ENCODE measurements at regions not wholly inside any gene's neighbourhood (a gene's known extent, or its start where the extent isn't known, plus 50 kb on each side); places are given as distances from the start of the nearest gene placed in this dataset.

DNA sequence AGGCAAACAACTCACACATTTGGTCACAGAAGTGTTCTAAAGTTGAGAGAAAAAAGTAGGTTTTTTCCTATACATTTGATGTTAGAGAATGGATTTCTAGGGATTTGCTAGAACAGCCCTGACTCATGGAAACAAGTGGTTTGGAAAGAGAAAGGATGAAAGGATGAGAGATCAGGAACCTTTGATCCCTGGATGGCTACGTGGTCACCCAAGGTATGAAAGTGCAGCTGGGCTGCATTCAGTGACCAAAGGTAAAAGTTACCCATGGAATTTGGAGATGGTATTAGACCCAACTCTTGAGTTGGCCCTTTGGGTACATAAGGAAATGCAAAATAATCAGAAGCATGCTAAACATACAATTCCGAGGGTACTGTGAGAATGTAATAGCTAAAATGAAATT lies 61.3 kb upstream of the SPIN1 start:
- DNase-seq, result no peak

DNA sequence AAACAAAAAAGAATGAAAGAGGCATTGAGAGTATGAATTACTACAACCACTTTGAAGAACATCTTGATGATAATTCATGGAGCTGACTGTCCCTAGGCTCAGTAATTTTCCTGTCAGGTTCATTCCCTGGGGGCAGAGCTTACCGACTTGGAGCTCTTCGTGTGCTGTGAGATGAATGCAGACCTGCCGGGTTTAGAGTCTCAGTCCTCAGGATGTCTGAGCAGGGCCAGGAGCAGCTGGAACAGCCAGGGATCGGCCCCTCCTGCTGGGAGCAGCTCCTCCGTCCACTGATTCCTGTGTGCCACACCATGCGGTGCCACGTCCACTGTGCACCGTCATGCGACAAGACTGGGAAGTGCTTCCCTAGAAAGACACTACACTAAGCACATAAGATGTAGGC lies 62.2 kb upstream of the SPIN1 start:
- no peak for DNase-seq

DNA sequence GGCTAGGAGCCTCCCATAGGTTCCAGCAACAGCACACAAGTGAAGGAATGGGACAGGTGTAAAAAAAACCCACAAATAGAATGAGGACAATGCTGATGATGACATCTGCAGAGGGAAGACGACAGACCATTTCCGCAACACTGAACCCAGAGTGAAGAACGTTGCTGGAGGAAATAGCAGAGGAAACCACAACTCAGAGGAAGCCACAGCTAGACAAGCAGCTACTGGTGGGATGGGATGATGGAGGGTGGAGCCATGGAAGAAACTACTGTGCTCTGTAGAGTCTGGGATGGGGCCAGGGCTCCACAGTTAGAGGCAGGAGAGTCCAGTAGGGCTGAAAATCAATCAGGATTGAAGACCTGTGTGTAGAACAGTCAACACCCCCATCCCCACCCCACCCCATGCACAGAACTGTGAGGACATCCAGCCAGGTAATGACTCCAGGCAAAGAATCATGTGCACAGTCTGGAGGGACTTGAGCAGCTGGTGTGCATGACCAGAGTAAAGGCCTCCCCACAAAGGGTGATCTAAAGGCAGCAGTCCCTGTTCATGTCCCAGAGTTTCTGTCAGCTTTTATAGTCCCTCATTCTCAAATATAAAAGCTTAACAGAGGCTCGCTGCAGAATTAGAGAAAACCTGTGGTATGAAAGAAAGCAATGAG lies 65.2 kb upstream of the SPIN1 start:
- DNase-seq, result peak; percentile 10

DNA sequence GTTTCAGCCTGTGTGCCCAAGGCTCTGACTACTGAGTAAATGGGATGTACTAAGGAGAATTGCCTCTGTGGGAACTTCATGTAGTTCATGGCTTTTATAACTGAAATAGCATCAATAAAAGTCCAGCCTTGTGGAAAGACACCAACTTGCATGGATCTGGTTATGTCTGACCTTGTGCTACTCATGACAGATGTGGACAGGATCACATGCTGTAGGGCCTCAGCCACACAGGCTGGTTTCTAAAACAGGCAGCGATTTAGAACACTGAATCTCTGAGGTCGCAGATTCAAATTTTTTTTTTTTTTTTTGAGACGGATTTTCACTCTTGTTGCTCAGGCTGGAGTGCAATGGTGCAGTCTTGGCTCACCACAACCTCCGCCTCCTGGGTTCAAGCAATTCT lies 66.5 kb upstream of the SPIN1 start:
- no peak for DNase-seq

DNA sequence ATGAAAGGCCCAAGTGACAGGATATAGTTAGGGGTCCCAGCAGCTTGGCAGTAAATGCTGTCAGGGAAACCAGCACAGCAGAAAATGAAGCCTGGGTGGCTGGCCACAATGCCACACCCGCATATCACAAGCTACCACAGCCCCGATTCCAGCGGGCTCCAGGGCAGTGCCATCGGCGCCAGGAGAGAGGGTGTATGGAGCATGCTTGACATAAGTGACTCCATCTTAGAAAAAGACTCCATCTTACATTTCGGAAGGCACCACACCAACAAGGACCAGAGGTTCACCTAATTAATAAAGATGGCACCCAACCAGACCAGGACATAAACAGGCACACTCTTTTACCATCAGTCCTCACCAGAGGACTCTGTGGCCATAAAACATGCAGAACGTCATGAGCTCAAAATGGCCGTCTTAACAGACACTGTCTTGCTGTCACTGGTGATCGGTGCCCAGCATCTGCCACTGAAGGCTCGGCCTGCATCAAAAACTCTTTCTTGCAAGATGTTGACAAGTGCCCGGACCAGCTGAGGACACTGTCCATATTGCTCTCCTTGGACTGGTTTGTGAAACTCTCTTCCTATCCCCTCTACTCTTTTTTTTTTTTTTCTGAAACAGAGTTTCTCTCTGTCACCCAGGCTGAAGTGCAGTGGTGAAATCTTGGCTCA lies 67.4 kb upstream of the SPIN1 start:
- DNase-seq, result no peak

DNA sequence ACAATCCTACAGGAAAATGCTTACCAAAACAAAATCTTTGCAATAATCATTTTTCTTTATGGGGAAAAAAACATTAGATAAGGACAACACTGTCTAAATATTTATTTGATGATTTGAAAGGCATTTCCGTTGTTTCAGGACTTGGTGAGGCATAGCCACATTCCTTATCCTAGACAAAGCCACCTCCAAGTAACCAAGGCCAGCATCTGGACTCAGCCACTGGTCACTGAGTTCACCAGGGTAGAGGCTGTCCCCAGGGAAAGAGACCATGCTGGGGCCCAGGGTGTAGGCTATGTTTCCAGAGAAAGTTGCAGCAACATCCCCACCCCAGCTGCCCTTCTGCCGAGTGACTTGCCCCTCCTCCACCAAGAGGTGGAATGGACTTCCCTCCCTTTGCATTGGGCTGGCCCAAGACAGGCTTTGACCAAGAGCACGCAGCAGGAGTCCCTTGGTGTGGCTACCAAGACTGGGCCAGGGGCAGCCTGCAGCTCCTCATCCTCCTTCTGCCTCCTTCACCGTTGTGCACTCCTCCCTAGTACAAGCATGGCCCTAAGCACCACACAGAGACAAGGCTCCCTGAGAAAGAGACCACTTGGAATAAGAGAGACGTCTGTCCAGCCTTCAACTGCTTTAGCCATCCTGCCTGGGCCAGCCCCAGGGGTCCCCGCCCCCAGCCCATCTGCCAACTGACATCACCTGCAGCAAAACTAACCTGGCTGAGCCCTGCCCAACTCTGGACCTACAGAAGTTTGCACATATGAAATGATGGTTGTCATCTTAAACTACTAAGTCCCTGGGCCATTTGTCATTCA lies 68.1 kb upstream of the SPIN1 start:
- no peak for DNase-seq

DNA sequence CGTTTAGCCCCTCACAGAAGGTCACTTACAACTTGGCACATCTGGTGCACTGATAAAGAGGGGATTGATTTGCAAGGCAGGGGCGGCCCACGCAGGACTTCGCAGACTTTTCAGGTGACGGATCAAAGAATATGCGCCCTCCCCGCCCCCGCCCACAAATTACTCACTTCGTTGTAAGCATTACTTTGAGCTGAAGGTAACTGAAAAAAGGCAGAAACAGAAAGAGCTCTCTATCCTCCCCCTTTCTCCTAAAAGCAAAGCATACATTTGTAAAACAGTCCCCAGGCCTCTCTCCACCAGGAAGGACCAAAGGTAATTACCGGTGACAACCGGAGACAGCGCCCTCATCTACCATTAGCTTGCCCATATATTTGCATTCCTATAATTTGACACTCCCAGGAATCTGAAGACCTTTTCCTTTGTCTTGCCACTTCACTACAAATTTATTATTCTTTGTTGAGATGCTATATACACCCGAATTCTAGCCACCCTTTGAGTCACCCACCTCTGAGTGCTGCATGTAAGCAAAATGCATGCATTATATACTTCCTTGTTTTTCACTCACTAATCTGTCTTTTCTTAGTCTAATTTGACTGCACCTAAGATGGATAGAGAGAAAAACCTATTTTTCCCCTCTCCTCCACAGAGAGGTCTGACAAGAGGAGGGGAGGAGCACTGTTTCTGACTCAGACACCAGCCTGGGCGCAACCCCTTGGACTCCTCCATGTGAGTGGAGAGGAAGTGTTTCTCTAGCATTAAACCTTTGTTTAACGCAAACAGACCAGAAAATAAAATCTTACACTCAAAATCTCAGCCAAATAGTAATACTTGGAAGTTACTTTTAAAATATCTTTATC lies 74.7 kb upstream of the SPIN1 start:
- DNase-seq, result no peak

DNA sequence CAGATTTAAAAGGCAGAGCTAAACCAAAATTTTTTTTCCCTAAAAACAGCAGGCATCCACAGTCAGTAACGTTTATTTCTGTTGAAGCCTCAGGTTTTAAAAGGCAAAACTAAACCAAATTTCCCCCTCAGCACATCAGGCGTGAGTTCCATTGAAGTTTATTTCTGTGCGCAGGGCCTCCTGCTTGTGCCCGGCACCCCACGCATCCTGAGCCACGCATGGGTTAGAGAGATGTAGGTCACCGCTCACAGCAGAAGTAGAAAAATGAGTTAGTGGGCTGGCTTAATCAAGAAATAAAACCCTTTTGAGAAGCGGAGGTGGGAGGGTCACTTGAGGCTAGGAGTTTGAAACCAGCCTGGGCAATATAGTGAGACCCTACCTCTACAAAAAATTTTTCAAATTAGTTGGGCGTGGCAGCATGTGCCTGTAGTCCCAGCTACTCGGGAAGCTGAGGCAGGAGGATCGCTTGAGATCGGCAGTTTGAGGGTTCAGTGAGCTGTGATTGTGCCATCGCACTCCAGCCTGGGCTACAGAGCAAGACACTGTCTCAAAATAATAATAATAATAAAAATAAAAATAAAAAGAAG lies 75.6 kb upstream of the SPIN1 start:
- no peak for DNase-seq

DNA sequence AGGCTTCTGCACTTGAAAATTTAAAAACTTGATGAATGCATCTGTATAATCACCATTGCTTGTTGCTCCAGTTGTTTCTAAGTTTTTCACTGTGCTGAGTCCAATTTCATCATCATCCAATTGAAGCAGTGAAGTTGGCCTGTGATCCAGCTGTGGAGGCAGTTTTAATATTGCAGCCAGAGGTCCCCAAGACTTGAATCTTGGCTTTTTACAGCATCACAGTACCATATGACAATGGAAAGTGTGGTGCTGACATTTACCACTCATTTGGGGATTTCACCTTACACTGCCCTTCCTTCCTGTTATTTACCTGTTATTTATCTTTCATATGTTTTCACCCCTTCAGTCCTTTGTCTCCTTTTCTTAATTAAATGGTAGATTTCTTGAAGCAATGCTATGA lies 76.2 kb upstream of the SPIN1 start:
- no peak for DNase-seq

DNA sequence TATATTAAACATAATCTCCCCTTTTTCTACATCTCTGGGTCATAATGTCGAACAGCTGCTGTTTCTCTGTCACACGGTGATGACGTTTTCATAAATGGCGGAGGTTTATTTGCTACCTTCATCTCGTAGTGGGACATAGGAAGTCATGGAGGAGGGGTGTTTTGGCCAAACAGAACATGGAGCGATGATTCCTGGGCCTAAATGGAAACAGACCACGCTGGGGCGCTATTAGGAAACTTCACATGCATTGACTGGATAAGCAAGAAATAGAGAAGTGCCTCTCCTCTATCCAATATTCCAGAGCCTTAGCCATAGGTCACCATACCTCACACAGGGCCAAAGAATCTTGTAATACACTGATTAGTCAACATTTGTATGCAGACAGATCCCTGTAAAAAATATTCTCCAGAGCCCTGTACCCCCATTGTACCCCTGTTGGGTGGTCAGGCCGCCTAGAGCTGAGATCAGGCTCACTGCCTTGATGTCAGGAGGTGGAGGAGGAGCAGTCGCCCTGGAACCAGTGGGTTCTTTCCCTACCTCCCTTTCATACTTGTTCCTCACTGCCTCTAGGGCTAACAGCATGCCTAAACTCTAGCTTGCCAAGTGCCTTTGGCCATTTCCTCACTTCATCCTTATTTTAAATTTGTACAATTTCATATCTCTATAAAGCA lies 77.8 kb upstream of the SPIN1 start:
- DNase-seq, result no peak

DNA sequence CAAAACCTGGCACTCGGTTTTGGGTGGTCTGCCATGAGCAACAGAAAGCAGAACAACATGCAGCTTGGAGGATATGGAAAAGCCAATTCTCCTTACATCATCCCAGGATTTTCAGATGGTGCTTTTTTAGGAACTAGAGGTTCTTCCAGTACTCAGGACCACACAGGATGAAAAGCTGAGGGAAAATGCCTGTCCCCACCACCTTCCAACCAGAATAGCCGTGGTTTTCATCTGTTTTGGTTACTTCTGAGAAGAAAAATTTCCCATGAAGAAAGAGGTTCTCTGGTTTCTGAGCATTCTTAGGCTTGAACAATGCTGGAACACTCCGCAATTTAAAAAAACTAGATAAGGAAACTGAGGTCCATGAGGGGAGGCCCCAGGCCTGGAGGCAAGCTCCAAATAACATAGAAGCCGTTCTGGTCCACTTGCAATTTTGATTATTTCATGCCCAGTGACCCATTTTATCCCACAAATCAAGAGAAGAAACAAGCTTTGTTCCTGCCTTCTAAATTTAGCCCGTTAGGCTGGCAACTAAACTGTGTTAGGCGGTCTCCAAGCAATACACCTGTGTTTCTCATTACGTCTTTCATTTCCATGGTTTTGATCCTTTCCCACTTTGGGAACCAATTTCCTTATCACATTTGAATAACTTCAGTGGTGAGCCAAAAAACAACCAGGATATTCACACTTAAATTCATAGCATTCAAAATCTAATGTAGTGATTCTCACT lies 79.2 kb upstream of the SPIN1 start:
- peak; percentile 24 for DNase-seq

DNA sequence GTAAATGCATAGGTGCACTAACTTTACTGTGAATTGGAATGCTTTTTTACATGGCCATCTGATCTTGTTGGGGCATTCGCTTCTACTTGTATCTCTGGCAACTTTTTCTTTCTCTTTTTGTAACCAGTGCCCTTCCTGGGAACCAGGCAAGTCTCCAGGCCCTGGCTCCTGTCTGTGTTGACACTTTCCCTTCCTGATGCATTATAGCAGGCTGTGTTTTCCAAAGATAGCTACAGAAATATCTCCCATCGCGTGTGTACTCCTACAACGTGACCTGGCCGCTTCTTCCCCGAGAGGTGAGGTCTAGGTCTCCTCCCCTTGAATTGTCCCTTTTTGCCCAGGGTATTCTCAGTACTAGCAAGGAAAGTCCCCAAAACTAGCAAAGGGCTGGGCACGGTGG lies 81.1 kb upstream of the SPIN1 start:
- DNase-seq, result no peak

DNA sequence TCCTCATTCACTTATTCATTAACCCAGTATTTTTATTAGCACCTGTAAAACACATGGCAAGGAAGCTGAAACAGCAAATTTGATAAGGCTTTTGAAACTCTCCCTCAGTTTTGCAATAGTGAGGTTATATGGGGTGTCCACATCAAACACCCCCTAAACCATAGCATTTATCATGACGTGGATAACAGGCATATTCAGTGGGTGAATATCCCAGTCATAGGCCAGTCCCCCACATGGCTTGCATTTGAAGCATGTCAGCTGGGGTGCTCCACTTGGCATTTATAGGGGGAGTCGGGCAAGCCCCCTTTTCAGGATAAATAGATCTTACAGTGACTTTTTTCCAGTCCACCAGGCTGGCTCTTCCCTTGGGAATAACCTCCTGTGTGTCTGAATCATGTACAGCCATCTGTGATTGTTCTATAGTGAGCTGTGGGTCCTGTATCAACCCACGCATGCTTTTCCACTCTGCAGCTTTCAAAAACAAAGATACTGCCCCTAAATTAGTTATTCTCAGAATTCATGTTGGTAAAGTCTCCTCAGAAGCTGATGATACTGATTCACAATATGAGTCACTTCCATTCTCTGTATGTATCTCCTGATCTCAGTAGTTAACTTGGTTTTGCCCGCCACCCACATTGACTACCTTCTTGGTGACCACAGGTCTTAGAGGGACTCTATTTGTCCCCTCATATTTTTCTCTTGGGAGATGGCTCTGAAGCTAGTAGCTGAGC lies 84.4 kb upstream of the SPIN1 start:
- DNase-seq, result no peak

DNA sequence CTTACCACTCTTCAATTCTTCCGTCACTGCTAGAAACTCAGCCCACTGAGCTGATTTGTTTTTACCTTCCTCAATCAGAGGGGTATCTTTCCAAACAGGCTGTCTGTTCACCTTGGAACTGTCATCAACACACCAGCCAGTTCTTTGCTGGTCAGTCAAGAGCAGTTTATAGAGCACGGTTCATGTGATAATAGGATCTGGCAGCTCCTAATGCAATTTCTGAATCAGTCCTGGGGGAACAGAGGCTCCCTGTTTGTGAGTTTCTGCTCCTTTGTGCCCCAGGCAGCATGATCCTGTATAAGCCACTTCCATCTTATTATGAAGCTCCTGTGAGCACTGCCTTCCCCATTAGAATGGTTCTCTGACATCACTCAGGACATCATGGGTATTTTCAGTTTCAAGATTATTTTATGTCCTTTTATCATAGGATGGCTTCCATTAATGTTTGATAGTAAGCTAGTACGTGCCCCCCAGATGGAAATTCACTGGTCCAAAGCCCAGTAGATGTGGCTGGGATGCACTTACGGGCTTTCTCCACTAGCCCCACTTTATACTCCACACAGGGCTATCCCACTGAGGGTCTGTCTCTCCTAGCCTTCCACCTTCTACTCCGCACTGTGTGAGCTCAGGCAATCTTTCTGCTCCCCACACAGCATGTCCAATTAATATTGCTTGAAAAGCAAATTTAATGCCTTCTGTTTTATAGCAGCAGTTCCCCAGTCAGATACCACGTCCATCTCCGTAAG lies 85.5 kb upstream of the SPIN1 start:
- no peak for DNase-seq

DNA sequence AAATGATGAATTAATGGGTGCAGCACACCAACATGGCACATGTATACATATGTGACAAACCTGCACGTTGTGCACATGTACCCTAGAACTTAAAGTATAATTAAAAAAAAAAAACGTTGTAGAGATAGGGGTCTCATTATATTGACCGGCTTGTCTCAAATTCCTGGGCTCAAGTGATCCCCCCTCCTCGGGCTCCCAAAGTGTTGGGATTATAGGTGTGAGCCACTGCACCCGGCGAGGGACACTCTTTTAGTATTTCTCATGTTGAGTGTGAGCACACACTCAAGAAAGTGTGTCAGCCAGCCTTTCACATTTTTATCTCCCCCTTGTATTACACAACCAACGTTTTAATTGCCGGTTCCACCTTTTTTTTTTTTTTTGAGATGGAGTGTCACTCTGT lies 87.7 kb upstream of the SPIN1 start:
- no peak for DNase-seq

DNA sequence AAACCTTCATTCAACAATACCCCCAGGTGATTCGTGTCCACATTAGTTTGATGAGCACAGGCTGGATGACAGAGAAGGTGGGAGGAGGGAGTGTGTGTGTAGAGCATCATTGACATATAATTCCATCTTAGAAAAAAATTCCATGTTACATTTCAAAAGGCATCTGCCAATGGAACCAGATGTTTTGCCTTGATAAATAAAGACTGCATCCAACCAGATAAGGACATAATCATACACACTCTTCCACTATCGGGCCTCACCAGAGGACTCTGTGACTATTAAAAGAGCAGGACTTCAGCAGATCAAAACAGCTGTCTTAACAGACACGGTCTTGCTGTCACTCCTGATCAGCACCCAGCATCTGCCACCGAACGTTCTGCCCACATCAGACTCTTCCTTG lies 96.4 kb upstream of the SPIN1 start:
- no peak for DNase-seq

DNA sequence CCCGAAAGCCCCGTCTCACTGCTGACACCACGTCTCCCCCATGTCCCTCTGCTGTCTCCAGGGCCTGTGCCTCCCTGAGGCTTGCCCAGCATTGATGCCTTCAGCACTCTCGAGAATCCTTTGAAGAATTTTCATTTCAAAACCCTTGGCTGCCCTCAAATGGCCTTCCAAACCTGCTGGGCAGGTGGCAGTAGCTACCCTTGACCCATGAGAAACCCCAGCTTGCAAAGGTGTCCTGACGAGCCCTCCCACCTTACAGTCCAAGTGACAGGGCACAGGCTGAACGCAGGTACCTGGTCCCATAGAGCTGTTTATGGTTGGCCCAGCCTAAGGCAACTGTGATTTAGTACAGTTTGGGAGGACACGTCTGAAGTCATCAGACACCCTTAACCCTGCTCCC lies 97.2 kb upstream of the SPIN1 start:
- no peak for DNase-seq

DNA sequence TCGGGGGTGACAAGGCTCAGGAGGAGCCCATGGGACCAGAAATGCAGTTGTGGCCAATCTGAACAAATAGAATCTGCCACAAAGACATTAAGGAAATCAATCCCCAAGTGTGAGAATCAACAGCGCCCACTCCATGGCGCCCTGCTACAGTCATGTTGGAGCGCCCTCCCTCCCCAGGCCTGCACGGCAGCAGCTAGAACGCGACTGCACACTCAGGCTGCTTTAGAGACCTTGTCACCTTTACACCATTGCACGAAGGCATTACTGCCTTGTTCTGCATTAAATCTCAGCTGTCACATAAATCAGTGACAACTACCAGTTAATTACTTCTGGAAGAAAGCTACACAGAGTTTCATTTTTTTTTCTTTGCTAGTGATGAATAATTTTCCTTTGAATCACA lies 98.7 kb upstream of the SPIN1 start:
- DNase-seq, result no peak

DNA sequence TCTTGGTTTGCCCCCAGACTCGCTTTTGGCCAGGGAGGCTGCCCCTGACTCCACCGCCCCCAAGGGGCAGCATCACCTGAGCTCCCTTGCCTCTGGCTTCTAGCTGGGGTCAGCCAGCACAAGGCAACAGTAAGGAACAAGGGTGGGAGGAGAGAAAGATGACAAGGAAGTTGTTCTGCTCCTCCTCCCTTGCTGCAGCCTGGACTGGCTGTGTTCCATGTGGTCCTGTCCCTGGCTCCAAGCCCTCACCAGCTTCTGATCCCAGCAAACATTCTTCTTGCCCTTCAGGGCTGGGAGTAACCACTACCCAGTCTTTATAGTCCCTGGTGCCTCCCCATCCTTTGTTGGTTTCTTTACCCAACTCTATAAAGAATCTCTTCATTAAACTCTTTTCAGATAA lies 100.3 kb upstream of the SPIN1 start:
- no peak for DNase-seq

Data from tongue (tissue), 1 donor.